ENCODE measurements at regions not wholly inside any gene's neighbourhood (a gene's known extent, or its start where the extent isn't known, plus 50 kb on each side); places are given as distances from the start of the nearest gene placed in this dataset.
"Not testable (repeated sequence)": the region's sequence is repeated elsewhere in the genome, so short reads cannot be mapped to it uniquely, and the experiment has no call there.

DNA sequence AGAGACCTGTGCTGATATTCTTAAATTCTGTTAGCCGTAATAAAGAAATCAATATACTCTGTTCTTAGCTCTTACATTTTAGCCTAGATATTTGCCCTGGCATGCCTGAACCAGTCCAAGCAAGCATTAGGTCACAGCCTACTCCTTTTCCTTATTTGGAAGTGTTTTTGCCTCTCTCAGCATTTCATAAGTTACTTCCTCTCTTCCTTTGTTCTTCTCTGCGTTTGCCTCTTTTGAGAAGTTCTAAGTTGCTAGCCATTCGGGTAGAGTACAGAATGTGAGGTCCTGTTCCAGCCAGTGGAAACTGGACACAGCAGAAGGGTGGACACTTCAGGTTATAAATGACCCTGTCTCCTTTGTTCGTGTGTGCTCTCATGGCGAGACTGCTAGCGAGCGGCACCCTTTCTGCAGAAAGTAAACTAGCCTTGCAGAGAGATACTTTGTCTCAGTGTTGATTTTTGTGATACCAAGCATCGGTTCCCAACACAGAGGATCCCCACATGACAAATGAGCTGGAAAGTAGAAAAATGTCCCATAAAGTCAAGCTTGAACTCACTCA, 75.0 kb upstream of the FAM153A start:
- DNase-seq (ENCODE audit: low read depth) = not testable (repeated sequence)

- DNase-seq (ENCODE audit: low read depth) = not testable (repeated sequence)
Observed at GRCh38 chr5:177856474-177856873, 73.8 kb upstream of the FAM153A start.

DNA sequence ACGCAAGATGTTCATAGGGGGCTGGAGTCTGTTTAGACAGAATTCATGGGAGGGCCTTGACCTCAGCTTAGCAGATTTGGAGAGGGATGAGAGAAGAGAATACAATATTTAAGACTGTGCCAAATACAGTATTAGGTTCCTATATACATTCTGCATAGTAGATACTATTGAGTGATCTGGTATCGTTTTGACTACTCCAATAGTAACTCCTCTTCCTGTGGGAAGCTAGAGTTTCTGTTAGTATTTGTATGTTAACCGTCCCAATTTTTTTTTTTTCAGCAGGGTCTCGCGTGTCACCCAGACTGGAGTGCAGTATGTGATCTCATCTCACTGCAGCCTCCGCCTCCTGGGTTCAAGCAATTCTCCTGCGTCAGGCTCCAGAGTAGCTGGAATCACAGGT, 65.2 kb upstream of the FAM153A start:
- DNase-seq (ENCODE audit: low read depth) = not testable (repeated sequence)

DNA sequence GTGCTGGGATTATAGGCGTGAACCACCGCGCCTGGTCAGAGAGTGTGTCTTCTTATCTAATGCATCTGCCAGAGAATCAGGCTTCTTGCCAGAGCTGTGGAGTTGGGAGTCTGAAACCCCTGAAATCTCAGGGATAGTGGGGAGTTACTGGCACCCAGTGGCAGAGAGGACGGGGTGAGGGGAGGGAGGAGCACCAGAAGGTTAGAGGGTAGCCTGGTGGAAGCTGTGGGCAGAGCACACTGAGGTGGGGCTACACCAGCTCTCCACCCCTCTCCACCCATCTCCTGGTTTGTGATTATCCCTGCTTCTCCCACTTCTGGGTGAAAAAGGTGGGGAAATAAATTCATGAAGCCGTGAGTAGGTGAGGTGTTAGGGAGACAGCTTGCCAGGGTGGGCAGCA, 63.9 kb upstream of the FAM153A start:
- not testable (repeated sequence) for DNase-seq (ENCODE audit: low read depth)

DNA sequence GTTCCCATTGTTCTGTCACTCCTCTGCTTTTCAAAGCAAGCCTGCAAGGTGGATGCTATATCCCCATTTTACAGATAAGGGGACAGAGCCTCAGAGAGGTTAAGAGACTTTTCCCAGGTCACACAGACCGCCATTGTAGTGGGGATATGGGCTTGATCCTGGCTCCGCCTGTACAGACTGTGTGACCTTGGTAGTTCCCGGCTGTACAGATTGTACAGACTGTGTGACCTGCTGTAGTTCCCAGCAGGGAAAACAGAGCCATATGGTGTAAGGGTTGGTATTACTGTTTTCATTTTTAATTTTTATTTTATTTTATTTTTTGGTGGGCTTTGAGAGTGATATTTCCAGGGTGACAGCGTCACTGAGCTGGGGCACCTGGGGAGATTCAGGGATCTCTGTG, 63.2 kb upstream of the FAM153A start:
- not testable (repeated sequence) for DNase-seq (ENCODE audit: low read depth)

- DNase-seq (ENCODE audit: low read depth) = not testable (repeated sequence)
Observed at GRCh38 chr5:177836191-177836590, 53.5 kb upstream of the FAM153A start.

All from stimulated activated CD8-positive, alpha-beta memory T cell treated with anti-CD3 and anti-CD28 coated beads, Interleukin-12 subunit alpha, Interleukin-12 subunit beta, amount 100 ng/mL, for 1 hour (primary cell).